IPS-NIHi7 (cell line): ENCODE measurements at regions not wholly inside any gene's neighbourhood (a gene's known extent, or its start where the extent isn't known, plus 50 kb on each side); places are given as distances from the start of the nearest gene placed in this dataset.

Source experiments
- DNase-seq: peaks from one replicate; pipeline ENCODE4 v3.0.0; 2012; ENCODE audit warnings: mixed read lengths; ENCODE audit errors: extremely low spot score

DNA sequence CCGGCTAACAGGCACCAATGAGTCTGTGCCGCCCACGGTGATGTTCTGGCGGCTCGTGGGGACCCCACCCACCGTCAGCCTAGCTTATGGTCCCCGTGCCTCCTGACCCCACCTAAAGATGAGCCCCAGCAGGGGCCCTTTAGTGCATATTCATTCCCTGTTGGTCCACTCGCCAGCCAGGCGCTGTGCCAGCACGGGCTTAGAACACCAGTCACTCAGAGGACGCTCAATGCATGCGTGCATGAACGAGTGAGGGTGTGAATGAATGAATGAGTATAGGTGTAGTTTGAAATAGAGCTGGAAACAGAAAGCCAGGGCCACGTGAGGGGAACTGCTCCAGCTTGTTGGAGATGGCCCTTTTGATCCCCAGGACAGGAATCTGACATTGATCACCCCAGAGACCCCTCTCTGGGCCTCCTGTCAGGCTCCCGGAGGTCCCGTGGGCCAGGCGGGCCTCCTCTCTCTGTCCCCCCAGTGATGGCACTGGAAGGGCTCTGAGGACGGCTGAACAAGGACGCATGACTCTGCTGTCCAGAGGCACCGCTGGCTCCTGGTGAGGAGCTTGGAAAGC, 193.9 kb upstream of the C14orf180 start:
- DNase-seq = no peak

DNA sequence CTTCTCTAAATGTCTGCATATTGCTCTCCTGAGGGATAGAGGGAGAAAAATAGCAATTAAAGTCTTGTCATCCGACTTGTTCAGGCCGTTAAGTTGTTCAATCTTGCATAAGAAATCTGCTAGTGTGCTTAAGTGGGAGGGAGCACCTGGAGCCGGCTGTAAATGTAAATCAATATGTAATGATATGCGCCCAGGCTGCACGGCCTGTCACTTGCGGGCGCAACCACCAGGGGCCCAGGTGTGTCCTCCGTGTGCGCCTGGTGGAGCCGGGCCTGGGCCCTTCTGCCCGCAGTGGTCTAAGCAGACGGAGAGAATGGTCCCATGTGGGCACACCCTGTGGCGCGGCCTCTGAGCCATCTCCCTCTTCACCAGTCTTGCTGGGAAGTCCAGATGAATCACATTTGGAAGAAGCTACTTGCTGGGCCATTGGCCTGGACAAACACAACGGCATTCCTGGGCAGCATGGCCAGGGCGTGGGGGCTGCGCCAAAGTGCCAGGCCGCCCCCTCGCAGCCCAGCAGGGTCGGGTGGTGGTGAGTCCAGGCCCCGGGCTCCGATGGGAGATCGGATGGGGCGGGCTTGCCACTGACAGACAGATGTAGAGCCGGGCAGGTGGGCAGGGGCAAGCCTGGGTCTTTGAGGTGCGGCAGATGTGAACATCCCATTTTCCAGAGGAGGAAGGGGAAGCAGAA, 193.3 kb upstream of the C14orf180 start:
- DNase-seq = no peak

DNA sequence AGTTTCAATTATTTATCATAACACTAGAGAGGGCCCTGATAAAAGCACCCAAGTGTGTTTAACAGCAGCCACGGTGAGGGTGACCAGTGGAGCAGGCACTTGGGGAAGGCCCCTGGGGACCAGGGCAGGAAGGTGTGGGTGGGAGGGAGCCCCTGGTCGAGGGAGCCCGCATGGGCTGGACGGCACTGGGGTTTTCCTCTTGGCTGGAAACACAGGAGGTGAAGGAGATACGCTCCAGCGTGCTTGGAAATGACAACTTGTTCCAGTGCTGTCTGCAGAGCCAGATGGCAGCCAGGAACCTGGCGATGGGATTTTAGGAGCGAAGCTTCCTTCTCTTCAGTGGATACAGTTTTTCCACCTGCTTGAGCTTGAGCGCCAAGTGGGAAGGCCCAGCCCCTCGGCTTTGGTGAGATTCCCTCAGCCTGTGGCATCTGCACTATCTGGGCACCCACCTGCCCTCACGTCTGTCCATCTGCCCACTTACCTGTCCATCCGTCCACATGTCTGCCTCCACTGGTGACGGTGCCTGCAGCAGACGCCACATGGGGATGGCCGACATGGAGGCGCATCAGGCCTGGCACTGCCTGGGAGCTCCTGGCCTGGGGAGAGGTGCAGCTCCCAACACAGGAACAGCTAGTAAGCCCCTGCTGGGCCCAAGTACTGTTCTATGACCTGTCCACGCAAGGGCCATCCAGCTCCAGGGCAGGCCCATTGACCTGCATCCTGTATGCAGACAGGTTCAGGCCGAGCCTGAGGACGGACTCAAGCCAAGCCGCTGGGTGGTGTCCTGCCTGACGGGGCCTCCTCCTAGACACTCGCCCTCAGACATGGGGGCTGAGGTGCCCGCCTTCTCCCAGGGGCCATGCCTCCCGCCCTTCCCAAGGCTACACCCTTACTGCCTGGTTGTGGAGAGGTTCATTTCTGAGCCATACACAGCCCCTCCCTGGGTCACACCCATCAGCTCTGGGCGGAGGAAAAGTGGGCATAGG, 192.2 kb upstream of the C14orf180 start:
- no peak for DNase-seq

DNA sequence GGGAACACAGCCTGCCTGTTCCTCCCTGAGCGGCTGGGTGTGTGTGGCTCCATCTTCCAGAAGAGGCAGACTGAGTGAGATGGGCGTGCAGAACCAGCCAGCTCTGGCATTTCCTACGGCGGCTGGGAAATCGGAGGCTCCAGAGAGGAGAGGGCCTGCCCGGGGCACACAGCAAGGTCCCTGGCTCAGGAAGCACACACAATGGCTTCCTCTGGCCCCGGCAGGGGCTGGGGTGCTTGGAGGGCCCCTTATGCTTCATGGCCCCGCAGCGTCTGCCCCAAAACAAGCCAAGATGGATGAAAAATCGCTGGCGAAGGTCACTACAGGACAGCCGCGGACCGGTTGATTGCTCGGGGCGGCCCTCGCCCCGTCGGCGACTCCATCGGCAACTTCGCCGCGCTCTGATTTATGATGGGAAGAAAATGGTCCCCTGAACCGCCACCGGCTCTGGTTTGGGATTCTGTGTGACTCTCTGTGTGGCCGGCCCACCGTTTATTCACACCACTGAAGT, 191.5 kb upstream of the C14orf180 start:
- no peak for DNase-seq

DNA sequence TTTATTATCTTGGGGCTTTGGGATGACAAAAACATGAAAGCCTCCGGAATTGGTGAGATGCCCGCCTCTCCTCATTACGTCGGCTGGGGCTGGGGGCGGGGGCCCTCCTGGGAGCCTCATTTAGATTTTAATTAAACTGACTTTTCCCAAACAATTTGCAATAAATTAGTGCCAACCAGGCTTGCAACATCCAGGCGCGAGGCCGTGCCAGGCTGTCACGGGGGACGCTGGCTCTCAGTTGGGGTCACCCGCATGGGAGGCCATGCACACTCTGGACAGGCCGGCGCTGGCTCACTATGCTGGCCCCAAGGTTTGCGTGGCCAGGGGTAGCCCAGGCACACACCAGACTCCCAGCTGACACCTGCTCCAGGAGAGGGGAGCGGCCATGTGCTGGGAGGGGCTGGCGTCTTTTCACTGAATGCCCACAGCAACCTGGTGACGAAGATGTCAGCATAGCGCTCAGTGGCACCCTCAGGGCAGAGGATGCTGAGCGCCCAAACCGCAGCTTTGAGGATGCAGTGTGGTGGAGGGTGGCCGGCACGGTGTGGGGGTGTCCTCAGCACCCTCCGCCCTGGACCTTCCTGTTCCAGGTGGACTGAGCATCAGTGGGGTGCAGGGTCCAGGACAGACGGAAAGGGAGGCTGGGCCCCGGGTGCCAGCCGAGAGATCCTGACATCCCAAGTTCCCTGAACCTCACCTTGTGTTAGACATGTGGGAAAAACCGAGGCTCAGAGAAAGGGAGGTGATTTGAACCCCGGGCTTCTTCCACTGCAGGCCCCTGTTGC, 190.8 kb upstream of the C14orf180 start:
- DNase-seq = no peak

DNA sequence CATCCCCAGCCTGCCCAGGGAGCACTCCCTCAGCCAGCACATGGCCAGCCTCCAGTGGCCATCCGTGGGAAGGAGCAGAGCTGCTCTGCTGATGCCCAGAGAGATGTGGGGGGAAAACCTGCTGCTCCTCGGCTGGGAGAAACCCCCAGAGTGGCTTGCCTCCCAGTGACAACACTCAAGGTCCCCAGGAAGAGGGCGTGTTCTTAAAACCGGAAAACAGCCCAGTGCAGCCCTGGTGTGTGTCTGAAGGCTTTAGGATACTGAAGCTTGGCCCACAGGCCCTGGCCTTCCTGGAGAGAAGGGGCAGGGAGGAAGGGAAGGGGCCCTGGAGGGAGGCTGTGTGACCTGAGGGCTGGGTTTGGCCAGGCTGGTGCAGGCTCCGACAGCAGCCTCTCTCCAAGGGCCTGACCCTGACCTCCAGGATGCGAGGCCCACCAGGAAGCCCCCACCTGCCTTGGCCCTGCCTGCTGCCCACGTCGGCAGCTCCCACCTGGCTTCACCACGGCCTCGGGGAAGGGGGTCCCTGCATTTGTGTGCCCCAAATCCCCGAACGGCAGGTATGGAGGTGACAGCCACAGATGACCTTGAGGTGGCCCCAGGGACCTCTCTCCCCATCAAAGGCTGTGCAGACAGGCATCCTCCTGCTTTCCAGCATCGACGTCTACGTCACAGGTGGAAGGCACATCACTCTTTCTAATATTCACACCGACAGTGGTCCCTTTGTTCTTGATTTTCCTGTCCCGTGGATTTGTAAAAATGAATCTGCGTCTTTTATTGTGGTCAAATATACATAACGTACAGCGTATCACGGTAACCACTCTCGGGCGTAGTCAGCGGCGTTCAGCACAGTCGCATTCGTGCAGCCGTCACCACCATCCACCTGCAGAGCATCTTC, 190.0 kb upstream of the C14orf180 start:
- no peak for DNase-seq

DNA sequence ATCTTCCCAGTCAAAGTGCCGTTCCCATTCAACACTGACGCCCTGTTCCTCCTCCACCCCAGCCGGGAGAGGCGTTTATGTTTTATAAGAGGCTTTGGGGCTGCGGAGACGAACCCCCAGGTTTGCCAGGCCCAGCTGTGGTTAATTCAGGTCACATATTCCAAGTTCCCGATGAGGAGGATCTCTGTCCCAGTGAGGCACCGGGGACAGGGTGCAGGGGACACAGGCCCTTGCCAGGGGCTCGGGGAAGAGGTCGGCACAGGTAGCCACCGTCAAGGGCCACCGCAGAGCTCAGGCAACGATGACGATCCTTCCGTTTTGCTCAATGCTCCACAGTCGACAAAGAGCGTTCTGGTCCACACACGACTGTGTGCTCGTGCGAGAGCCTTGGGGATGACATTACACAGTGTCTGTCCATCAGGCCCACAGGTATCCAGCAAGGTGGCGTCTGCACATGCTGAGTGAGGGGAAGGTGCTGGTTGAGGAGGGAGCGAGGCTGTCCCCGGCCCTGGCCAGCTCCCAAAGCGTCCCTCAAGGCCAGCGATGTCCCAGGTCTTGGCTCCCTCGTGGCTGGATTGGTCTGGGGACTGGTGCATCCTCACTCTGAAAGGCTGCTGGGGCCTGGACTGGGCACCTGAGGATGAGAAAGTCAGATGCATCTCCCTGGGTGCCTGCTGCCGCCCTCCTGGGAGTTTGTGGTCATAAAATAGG, 189.2 kb upstream of the C14orf180 start:
- no peak for DNase-seq

DNA sequence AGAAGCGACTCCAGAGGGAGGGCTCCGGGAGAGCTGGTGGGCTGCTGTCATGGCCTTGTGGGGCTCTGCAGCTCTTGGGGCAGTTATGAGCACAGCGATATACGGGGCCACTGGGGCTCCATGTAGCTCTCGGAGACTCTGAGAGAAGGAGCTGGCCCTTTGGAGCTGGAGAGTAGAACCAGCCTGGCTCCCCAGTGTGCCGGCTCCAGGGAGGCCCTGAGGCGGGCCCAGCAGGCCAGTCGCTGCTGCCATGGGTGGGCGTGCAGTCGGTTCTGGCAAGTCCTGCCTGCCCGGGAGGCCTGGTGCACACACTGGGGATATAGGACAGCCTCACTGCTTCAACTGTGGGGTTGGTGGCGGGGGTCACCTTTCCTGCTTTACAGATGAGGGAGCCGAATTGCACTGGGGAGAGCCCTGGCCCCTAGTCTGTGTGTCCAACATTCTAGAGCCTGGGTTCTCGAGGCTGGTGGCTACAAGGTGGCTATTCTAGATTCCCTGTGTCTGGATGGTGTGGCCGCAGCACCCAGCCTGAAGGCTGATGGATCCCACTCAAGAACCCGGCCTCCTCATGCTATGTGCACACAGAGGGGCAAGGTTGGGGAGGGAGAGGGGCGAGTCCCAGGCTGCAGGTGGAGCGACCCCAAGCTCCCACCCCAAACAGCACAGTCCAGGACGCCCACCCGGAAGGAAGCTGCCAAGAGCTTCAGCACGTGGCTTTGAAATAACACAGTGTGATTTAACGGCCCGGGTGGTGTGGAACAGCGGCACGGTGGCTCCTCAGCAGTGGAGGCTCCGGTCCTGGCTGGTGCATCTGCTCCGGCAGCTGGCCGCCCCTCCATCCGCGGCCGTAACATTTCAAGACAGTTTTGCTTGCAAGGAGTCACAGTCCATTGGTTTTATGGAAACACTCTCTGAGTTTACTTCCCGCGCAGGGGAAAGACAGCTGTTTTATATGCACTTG, 188.3 kb upstream of the C14orf180 start:
- no peak for DNase-seq

DNA sequence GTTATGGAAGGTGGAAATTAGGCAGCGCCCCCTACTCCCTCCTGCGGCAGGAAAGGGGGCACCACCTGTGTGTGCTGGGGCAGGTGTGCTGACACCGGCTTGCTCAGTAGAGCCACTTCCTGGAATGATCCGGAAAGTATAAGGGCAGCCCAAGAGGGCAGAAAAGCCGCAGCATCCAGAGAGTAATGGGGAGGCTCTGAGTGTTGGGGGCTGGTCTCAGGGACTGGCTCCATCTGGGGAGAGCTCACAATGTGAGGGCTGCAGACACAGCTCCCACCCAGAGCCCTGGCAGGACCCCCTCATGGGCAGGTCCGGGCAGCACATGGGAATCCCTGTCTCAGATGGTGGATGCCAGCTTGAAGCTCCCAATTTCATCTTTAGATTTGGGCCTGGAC, 187.6 kb upstream of the C14orf180 start:
- DNase-seq = no peak

DNA sequence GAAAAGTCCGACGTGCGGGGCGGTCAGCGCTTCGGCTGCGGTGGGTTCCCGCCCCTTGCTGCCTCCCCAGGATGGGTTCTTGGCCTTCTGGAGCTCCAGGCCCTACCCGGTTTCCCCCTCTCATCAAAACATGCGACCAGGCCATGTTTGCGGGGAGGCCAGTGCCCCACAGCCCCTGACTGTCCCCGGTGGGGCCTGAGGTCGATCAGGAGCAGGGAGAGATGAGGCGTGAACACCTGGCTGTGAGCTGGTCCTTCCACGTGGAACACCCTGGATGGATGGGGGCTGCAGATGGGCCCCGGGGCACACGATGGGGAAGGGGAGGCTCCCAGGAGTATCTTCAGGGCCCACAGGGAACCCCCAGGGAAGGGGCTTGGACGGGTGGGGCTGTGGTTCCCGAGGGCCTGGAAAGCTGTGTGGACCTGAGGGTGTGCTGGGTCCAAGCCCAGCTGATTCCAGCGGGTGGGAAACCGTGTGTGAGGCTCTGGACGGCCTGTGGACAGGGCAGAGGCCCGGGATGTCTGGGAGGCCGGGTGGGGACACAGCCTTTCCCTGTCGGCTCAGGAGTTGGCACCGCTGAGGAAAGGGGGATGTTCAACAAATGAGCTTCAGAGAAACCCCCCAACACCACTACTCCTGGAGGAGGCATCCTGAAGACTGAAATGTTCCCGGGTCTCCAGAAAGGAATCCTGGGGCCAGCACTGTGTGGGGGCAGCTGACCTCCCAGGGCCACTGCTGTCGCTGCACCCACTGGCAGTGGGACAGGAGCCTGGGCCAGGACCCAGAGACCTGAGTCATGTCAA, 187.0 kb upstream of the C14orf180 start:
- DNase-seq = no peak

DNA sequence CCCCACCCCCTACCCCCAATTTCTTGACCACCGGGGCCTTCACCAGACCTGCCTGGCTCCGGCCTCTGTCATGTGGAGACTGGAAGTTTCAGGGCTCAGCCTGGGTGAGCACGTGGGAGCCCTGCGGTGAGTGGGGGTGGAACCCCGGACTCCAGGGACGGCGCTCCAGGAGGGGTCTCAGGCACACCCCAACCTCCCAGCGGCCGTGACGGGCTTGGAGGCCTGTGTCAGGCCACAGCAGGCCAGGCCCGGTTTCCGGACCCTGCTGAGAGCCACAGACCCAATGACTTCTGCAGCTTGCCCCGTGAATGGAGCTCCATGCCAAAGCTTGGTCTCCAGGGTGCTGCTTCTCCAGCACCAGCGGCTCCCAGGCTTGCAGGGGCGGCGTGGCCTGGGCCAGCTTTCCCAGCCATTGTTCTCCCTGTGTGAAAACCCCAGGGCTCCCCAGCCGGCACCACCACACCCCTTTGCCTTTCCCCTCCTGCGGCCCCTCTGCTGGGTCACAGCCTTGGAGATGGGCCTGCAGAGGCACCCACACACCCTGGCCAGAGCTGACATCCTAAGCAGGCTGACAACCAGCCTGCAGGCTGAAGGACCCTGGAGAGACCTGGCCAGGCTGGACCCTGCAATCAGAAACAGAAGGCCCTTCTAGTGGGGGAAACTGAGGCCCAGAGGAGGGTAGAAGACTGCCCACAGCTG, 186.2 kb upstream of the C14orf180 start:
- DNase-seq = no peak

DNA sequence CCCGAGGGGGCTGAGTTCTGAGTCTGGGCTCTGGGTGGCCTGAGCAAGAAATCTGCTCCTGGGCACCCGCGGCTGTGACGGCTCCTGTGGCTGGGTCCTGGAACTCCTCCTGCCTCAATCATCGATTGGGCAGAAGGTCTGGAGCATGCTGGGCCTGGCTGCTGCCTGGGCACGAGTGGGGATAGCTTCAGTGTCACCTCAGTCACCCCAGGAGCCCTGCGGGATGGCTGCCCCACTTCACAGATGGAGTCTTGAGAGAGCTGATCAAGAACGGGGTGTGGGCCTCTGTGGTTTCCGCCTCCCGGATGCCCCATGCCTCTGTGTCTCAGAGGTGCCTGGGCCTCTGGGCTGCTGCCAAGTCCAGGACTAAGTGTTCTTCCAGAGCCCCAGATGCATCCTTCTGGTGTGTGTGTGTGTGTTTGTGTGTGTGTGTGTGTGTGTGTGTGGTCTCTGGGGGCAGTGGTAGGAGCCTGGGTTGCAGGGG, 185.6 kb upstream of the C14orf180 start:
- DNase-seq = no peak

DNA sequence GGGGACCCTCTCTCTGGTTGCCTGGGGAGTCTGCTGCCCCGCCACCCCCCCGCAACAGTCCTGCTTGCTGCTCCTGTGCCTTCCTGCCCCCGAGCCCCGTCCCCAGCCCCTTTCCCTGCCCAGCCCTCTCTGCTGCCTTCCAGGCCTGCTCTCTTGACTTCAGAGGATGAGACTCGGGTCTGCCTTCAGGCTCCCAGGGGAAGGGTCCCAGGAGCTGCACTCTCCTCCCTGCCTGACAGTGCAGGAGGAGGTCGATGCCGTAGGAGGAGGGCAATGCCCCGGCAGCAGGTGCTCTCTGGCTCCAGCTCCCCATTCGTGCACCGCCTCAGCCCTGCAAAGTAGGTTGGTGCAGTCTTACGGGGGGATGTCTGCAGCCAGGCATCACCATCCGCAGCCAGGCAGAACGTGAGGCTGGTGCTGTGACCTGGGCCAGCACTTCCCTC, 185.1 kb upstream of the C14orf180 start:
- DNase-seq = no peak

DNA sequence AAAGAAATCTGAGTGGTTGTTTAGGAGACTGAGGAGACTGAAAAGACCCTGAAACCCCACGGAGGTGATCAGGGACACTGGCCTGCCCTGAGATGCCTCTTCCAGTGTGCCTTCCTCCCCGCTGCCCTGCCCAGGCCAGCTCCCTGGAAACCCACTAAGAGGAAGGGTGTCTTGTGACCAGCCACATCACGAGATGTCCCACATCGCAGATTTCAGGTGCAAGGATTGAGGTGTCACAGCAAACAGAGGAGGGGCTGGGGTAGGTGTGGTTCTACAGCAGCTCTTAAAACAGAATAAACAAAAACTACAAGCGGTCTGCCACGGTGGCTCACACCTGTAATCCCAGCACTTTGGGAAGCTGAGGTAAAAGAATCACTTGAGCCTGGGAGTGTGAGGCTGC, 184.3 kb upstream of the C14orf180 start:
- DNase-seq = no peak

DNA sequence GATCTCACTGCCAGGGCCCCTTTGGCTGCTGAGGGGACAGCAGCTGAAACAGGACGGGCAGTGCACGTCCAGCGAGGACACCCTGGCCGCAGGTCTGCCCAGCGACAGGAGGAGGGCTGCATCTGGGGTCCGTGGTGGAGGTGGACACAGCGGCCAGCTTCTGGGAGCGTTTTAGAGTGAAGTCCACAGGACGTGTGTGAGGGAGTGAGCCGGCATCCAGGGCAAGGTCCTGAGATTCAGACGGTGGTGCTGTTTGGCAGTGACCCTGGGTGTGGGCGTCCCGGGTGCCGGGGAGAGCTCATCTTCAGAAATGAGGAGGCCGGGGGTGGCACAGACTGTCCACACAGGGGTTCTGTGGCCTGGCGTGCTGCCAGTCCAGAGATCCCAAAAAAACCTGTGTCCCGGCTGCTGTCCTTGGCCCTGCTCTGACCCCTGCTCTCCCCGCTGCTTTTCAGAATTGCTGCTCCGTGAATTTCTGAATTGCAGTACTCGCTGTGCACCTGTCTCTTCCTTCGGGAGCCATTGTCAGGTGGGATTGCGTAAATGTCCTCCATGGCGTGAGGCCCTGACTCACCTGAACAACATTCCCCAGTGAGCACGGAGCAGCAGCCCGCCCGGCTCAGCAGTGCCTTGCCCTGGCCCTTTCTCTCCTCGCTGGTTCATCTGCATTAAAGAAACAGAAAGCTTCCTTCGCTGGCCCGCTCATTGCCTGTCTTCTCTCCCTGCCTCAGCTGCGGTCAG, 183.5 kb upstream of the C14orf180 start:
- no peak for DNase-seq
